RWPE1 (cell line): ENCODE measurements at regions not wholly inside any gene's neighbourhood (a gene's known extent, or its start where the extent isn't known, plus 50 kb on each side); places are given as distances from the start of the nearest gene placed in this dataset.

ENCODE experiments used
- CTCF ChIA-PET: fragments of 350-600 bp; sonication (Branson Sonifier 250); formaldehyde crosslinking; extraction: SDS; loops from one replicate; lab custom pipeline; 2021; lab: Yijun Ruan, JAX
- POLR2A ChIA-PET: fragments of 400-600 bp; formaldehyde crosslinking; extraction: SDS; loops from one replicate; lab custom pipeline; 2020; ENCODE audit warnings: antibody characterized with exemption; ENCODE audit not compliant: low non-redundant PET; lab: Yijun Ruan, JAX
- DNase-seq: peaks from one replicate; pipeline ENCODE4 v3.0.0; 2012; ENCODE audit warnings: low spot score
- H3K27ac ChIP-seq: fragments of 450-650 bp; 2 replicates; pipeline ENCODE4 v1.5.1; 2017
- TF ChIP-seq, protein P1 (sequence below): fragments of 450-650 bp; conservative IDR thresholded peaks from 2 replicates; pipeline ENCODE4 v1.5.1; 2017; ENCODE audit warnings: low read depth, mild to moderate bottlenecking

GRCh38 chr1:5720484-5720883 is 271.7 kb downstream of the NPHP4 start:
- peak overlapping the region; percentile 72 for H3K27ac ChIP-seq
- DNase-seq = peak; percentile 74
- POLR2A ChIA-PET = interaction anchor here (1.1 kb wide), 1 partner anchor 68 kb away, joined by 12 read pairs; no protein-coding TSS in a partner anchor
- CTCF ChIA-PET = interaction anchor here (0.6 kb wide), 1 partner anchor 111 kb away, joined by 3 read pairs; no protein-coding TSS in a partner anchor
- TF ChIP-seq, protein P1, sequence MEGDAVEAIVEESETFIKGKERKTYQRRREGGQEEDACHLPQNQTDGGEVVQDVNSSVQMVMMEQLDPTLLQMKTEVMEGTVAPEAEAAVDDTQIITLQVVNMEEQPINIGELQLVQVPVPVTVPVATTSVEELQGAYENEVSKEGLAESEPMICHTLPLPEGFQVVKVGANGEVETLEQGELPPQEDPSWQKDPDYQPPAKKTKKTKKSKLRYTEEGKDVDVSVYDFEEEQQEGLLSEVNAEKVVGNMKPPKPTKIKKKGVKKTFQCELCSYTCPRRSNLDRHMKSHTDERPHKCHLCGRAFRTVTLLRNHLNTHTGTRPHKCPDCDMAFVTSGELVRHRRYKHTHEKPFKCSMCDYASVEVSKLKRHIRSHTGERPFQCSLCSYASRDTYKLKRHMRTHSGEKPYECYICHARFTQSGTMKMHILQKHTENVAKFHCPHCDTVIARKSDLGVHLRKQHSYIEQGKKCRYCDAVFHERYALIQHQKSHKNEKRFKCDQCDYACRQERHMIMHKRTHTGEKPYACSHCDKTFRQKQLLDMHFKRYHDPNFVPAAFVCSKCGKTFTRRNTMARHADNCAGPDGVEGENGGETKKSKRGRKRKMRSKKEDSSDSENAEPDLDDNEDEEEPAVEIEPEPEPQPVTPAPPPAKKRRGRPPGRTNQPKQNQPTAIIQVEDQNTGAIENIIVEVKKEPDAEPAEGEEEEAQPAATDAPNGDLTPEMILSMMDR = no peak

DNA sequence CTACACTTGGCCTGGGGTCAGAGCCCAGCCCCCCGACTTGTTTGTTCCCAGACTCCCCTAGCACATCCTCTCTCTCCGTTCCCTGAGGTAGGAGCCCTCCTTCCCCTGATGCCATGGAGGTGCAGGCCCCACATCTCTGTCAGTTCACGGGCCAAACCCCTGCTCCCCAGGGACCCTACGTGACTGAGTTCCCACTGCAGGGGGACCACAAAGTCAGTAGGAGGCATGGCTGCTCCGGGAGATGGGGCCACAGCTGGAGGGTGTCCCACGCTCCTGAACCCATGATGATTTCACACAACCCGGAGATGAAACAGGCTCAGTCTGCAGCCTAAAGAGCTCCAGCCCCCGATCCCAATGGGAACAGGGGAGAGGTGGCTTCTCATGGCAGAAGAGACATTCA is 272.2 kb downstream of the NPHP4 start:
- ChIA-PET CTCF (interaction anchor here (0.6 kb wide), 1 partner anchor 111 kb away, joined by 3 read pairs; no protein-coding TSS in a partner anchor), POLR2A (interaction anchor here (0.5 kb wide), 1 partner anchor 420 kb away, joined by 3 read pairs; no protein-coding TSS in a partner anchor)
- TF ChIP-seq, protein P1 = no peak
- peak overlapping the region; percentile 72 for H3K27ac ChIP-seq
- no peak for DNase-seq

DNA sequence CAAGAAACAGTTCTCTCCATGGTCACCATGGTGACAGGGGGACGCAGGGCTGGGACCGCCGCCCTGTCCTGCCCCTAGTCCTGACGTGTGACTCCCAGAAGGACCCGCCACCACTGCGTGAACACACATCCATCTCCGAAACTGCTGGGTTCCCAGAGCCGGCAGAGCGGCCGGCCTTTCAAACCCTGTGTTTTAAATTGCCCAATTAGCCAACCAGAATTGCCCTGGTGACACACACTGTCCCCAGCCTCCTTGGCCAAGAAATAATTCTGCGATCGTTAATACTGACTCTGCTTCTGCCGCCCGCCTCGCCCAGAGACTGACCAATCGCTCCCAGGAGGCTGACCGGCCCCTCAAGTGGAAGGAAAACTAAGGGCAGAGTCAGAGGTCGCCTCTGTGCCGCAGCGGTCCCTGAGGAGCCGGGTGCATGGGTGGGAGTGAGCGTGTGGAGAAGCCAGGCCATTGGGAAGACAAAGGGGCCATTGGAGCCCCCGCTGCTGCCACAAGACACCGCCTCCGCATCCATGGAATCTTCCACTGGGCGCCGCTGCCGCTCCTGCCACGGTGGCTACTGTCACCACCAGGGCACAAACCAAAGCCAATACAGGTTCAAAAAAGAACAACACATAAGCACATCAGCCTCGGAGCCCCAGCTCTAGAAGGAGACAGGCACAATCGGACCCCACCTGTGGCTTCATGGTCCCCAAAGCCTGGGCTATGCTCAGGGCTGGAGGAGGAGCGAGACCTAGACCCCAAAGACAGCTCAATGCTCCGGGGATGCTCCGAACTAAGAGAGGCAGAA is 273.2 kb downstream of the NPHP4 start:
- CTCF ChIA-PET = no interaction called here
- TF ChIP-seq, protein P1 = no peak
- H3K27ac ChIP-seq = no peak overlapping the region
- POLR2A ChIA-PET = no interaction called here
- no peak for DNase-seq

- TF ChIP-seq, protein P1 = no peak
- POLR2A ChIA-PET = no interaction called here
- CTCF ChIA-PET = interaction anchor here (0.8 kb wide), 1 partner anchor 28 kb away, joined by 3 read pairs; no protein-coding TSS in a partner anchor
- H3K27ac ChIP-seq = no peak overlapping the region
- DNase-seq = no peak
Measured at GRCh38 chr1:5717031-5717682, 275.1 kb downstream of the NPHP4 start.

- POLR2A ChIA-PET = no interaction called here
- TF ChIP-seq, protein P1 = no peak
- CTCF ChIA-PET = interaction anchor here (0.8 kb wide), 1 partner anchor 29 kb away, joined by 3 read pairs; no protein-coding TSS in a partner anchor
- H3K27ac ChIP-seq = no peak overlapping the region
- DNase-seq = no peak
Measured at GRCh38 chr1:5716126-5716525, 276.1 kb downstream of the NPHP4 start.
